ENCODE measurements at regions not wholly inside any gene's neighbourhood (a gene's known extent, or its start where the extent isn't known, plus 50 kb on each side); places are given as distances from the start of the nearest gene placed in this dataset.

DNA sequence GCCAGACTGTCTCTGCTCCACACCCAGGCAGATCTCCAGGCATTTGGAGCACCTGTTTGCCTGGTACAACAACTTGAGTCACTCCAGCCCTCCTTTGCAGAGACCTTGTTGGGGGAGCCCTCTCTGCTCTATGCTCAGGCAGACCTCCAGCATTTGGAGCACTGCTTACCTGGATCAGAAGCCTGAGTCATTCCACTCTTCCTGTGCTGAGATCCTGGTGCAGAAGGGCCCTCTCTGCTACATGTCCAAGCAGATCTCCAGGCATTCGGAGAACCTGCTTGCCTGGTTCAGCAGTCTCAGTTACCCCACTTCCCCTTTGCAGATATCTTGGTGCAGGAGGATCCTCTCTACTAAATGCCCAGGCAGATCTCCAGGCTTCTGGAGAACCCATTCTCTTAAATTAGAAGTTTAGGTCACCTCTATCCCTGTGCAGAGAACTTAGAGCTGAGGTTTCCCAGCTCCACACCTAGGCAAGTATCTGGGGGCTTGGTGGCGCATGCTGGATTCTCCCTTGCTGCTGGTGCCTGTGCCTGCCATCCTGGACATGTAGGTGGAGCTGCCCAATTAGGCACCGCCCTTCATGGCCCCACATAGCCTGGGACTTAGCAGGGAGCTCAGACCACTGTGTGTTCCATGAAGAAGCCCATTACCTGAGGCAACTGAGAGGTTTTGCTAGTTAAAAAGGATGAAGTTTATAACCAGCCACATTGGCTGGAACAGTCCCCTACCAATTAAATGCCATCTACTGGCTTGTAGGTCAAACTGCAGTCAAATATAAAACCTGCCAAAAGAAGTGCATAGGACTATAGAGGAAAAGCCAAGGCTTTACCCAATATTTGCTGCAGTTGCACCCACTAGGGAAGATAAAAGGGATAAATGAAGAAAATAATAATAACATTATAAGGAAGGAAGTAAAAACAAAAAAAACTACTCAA lies 97.6 kb upstream of the SLITRK6 start:
- no peak for DNase-seq (ENCODE audit: low spot score)
- no peak for FAIRE-seq

DNA sequence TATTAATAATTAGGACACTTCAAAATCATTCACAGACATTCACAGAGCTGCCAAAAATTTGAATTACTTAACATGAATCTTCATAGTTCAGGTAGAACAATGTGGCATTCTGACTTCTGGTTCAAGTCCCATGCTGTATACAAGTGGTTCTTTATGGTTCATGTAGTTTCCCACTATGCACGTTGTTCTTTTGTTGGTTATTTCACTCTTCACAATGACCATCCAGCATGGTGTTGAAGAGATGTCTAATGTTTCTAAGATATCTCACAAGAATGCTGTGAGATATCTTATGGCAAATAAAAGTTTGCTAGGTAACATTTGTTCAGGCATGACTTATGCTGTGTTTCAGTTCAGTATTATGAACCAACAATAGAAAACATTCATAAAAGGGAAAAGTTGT lies 88.2 kb upstream of the SLITRK6 start:
- FAIRE-seq (no peak), DNase-seq (ENCODE audit: low spot score) (no peak)

DNA sequence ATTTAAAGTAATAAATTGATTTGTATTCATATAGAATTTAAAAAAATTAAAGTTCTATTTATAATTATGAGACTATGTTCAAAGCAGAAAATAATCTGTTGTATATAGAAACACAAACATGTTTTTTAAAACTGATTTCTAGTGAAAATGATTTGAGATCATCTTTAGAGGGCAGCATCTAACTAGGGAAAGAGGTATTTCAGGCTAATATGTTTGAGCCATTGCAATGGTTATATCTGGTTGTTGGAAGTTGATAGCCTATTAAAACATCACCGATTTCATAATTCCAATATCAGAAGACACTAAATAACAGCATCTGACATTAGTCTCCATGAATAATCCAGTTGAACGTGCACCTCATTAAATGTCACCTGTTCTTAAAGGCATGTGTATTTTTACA lies 79.8 kb upstream of the SLITRK6 start:
- FAIRE-seq = no peak

DNA sequence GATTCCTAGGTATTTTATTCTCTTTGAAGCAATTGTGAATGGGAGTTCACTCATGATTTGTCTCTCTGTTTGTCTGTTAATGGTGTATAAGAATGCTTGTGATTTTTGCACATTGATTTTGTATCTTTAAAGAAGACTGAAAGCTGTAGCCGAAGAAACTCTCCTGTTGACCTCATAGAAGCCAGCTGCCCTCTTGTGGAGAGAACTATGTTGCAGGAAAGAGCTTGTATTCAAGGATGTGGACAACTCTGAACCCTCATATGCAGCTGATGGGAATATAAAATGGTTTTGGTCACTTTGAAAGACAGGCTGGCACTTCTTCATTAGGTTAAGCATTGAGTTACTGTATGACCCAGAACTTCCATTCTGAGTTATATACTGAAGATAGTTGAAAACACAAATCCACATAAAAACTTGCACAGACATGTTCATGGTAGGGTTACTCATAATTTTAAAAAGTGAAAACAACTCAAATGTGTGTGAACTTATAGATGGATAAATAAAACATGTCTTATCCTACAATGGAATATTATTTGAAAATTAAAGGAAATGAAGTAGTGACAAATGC lies 65.8 kb upstream of the SLITRK6 start:
- DNase-seq (ENCODE audit: low spot score) = no peak
- no peak for FAIRE-seq

More for the DNA sequence above, 79.8 kb upstream of the SLITRK6 start:
- DNase-seq (ENCODE audit: low spot score) = no peak

DNA sequence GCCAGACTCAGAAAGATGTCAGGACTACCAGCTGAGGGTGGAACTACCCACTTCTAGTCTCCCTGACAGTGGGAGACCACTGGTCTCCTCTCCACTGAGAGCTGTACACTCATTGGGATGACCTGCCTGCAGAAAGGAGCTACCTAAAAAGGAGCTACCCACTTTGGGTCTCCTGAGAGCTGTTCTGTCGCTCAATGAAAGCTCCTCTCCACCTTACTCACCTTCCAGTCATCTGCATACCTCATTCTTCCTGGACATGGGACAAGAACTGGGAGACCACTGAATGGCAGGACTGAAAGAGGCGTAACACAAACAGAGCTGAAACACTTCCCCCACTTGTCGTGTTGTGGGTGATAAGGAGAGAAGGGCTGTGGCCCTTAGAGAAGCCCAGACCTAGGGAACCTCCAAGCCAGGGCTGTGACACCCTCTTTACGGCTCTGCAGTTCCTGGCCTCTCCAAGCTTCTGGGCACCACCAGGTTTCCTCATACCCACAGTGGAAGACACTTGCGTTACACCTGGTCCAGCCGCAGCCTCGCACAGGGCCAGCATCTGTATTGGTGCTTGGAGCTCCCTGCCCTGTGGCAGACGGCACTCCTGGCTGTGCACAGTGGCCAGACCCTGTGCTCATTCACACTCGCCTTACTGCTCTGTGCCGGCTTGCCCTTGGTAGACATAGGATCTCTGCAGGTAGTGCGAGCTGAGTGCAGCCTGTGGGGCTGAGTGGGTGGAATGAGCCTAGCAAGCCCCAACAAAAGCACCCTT lies 54.9 kb upstream of the SLITRK6 start:
- DNase-seq (ENCODE audit: low spot score) = no peak
- FAIRE-seq = no peak

DNA sequence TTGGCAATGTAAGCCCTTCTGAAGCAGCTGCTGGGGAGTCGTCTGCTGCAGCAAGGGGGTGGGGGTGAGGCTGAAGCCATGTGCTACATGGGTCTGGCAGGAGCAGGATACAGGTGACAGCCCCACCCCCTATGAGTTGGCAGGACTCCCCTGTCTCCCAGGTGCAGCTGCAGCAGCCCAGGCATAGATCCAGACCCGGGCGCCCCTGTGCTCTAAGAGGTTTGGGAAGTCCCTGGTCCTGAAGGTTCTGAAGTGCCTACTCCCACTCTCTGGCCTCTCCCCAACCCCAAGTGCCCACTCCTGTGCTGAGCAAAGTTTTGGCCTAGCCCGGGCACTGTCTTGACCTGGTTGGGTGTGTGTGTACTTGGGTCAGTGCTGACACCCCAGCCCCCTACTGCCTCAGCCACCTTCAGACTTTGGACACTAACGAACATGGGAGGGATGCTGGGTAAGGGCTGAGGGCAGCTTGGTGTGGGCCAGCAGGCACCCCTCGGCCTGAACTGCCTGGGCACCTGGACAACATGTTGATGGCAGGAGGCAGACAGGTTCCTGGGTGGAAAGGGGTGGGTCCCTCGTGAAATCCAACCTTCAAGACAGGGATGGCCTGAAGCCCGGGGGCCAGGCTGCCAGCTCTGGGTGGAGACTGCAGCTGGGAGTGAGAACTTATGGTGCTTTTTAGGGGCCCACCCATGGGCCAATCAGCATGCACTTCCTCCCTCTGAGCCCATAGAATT lies 54.1 kb upstream of the SLITRK6 start:
- DNase-seq (ENCODE audit: low spot score) (no peak), FAIRE-seq (no peak)

All from RCC 7860 (cell line).